ENCODE measurements at regions not wholly inside any gene's neighbourhood (a gene's known extent, or its start where the extent isn't known, plus 50 kb on each side); places are given as distances from the start of the nearest gene placed in this dataset.
"Not testable (repeated sequence)": the region's sequence is repeated elsewhere in the genome, so short reads cannot be mapped to it uniquely, and the experiment has no call there.

DNA sequence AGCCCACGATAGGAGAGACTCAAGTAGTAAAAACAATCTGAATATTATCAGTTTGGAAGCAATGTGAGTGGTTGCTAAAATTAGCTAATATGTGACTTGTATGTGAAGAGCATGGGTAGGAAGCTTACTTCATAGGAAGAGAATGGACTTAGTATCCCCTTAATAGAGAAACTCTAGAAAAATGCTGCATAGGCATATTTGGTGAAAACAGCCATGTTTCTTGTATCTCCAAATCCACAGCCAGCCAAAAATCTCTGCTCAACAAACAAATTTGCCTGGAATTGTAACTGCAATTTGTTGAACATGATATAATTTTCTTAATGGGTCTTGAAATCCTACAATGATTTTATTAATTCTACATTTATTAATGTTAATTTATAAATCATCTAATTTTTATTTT, 1252.9 kb upstream of the TMEM132C start:
- DNase-seq = no peak

GRCh38 chr12:127024791-127025190, 1242.2 kb upstream of the TMEM132C start:
- no peak for DNase-seq

GRCh38 chr12:127025545-127025944, 1241.4 kb upstream of the TMEM132C start:
- DNase-seq = no peak

DNA sequence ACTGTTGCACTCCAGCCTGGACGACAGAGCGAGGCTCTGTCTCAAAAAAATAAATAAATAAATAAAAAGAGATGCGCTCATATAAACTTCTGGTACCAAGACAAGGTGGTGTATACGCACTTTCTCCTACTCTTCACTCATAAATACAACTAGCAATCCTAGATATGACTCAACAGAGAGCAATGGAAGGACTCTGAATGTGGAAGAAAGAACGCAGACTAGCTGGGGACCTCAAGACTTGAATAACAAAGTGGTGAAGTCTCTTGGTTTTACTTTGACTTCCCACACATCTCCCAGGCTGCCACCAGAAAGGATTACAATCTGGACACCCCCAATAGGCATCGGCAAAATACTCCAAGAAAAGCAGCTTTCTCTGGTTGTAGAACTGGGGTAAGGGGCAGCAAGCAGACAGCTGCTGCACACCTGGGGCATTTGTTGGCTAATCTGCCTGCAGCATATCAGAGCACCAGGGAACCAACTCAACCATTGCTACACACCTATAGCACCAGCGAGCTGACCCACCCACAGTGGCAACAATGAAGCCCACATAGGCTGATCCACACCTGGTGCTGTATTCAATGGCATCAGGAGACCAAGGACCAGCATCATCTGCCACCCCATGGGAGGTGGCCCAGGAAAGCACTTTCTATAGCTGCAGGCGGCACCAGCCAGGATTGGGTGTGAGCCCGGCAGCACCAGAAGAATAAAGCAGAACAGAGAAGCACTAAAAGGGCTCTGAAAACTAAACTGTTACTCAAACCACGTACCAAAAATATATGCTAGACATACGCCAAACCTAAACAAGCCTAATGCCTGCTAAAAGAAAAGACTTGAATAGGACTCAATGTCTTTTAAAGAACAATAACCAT, 1231.7 kb upstream of the TMEM132C start:
- no peak for DNase-seq

DNA sequence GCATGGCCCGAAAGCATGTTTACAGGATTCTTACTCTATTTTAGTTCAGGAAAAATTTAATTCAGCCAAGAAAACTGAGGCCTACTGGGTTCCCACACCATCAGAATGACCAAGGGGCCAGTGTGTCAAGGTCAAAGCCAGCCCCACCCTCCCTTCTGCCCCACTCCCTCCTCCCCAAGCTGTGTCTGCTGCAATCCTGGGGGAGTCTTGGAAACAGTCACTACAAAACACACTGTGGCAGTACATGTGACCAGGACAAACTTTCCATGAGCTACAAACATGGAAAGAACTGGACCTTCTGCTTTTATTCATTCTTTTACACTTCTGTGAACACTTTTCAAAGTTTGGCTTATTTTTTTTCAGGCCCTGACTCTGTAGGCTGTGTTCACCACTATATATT, 1228.8 kb upstream of the TMEM132C start:
- DNase-seq = no peak

GRCh38 chr12:127038761-127039160, 1228.2 kb upstream of the TMEM132C start:
- no peak for DNase-seq

DNA sequence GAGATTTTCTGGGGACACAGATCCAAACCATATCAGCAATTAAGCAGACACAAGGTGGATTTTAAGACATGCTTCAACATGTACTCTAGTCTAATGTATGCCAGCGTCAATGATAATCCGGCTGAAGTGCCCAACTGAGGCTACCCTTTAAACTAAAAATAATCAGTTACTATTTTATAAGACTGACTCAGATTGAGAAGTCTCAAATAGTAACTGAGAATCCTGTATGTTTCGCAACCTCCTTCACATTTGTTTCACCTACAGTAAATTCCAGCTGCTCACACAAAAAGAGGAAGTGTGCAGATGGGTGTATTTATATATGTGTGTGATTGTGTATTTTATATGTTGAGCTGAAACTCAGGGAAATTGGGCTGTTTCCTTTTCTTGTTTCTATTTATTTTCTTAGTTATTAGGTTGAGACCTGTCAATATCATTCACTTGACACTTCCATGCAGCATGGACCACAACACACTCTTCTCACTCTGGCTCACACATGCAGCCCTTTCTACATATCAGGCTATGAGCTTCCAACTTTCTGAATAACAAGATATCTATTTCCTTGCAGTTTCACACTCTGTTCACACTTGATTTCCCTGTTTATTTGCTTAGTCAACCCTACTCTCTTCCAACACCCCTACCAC, 1224.9 kb upstream of the TMEM132C start:
- DNase-seq = no peak

DNA sequence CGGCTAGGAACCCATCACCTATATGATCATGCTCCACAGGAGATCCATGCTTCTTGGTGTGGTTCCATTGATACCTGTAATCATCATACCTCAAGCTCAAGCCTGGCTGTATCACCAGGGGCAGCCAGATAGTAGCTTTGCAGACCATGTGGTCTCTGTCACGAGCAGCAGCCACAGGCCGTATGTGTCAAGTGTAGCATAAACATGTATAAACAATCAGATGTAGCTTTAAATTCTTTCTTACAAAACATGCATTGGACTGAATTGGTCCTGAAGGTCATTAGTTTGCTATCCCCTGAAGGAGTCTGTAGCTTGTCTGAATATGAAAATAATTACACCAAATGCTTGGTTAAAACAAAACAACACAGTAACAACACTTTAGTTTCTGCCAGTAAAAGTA, 1223.2 kb upstream of the TMEM132C start:
- no peak for DNase-seq

DNA sequence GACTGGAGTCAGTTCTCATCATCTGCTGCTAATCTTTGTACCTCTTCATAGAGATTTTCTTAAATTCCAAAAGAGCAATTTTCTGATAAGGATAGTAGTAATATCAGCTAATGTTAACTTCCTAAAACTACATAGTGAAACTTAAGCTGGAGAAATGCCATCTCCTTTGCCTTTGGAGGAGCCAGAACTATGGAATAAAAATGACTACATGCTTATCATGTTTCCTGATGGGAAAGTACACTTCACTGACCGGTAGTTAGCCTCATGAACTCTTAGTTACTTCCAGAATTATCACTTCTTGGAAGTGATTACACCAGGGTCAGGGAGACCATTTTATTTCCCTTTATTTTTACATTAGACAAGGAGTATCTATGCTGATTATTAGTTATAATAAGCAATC, 1222.1 kb upstream of the TMEM132C start:
- DNase-seq = no peak

DNA sequence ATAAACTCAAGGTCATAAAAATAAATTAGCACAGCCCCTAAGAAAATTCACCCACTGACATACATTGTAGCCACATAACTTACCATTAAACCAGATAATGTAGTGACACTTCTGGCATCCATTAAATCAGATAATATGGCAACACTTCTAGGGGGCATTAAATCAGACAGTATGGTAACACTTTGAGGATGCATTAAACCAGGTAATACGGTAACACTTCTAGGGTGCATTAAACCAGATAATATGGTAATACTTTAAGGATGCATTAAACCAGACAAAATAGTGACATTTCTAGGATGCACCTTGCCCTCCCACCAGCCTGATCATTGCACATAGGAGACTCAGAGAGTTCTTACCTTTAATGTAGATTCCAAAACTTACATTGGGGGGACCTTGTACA, 1220.5 kb upstream of the TMEM132C start:
- no peak for DNase-seq

- DNase-seq = no peak
These were observed 1218.9 kb upstream of the TMEM132C start for GRCh38 chr12:127048057-127048456.

GRCh38 chr12:127048525-127048924, 1218.4 kb upstream of the TMEM132C start:
- DNase-seq = not testable (repeated sequence)

DNA sequence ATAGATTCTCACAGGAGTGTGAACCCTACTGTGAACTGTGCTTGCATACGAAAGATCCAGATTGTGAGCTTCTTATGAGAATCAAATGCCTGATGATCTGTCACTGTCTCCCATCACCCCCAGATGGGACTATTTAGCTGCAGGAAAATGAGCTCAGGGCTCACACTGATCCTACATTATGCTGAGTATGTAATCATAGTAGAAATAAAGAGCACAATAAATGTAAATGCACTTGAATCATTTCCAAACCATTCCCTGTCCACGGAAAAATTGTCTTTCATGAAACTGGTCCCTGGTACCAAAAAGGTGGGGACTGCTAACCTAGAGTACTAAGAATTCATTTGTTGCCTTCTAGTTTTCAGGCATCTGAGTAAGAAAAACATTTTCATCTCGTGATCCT, 1215.8 kb upstream of the TMEM132C start:
- no peak for DNase-seq

GRCh38 chr12:127052511-127053232, 1214.3 kb upstream of the TMEM132C start:
- DNase-seq = no peak

DNA sequence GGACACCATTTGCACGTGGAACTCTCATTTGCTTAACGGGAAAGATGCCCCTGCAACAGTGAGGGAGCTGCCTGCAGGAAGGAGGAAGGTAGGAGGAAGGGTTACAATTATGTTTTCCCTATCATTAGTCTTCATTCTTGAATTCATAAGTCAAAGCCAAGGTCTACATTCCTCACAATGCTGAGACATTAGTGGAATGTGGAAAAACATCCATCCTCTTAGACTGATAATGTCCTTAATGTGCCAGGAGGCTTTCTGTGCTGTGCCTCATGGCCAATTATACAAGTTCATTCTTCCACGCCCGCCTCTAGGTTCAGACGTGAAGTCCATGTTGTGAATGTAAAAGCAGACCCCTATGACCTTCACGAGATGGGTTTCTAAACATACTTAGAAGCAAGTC, 1212.4 kb upstream of the TMEM132C start:
- DNase-seq = no peak

DNA sequence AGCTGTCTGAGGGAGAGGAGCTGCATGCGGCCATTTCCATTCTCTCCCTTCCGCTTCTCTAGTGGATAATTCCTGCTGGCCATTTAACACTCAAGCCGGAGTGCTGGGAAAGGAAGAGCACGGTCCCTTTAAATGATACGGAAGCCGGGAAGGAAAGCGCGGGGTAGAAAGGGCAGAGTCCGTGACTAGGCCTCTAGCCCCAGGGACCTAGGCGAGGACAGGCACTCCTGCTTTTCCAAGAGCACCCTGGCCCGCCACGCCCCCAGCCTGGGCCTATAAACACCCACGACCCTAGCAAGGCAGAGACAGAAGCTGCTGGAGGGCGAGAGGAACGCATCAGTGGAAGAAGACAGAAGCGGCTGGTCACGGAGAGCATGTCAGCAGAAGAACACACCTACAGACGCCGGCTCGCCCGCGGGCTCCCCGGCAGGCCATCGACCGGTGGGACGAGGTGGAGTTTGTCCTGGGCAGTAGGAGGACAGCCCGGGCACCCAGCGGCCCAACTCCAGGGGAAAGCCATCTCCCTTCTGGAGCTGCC, 1206.6 kb upstream of the TMEM132C start:
- no peak for DNase-seq

DNA sequence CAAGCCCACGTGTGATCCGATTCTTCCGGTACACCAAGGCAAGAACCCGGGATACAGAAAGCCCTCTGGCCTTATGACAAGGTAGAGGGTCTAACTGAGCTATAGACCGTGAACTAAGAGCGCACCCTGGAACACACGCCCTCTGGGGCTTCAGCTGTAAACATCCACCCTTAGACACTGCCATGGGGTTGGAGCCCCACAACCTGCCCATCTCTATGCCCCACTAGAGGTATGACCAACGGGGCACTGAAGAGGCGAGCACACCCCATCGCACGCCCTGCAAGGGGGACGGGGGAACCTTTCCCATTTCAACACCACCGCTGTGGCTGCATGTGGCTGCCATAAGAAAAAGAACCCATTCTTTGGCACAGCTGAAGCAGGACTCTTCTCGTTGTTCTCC, 1206.0 kb upstream of the TMEM132C start:
- no peak for DNase-seq

DNA sequence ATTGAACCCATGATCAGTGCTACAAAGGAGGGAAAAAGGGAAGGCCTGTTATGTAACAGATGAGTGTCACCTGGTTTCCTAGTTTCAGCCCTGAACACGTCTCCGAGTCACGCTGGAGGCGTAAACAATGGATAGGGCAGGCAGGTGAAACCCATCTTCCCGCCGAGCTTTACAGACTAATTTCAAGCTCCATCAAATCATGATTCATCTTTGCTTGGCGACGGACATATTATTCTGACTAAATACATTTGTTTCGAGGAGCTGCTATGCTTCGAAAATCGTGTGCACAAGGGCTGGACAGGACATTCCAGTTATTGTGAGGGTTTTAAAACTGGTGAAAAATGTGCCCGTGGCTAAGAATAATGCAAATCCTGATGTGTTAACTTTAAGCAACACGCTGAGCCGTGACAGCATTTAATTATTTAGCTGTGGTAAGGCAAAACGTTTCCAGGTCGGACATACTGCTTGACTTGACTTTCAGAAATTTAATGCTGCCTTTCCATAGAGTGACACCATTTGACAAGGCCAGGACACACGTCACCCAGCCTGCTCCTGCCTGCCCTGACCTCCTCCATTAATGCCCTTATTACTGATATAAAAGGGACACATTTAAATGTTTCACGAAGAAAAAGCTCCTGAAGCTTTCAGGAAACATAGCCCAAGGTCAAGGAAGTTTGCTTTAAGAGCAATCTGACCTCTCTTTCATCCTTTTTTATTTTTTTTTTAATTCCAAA, 1203.5 kb upstream of the TMEM132C start:
- DNase-seq = no peak

GRCh38 chr12:127064207-127064606, 1202.8 kb upstream of the TMEM132C start:
- DNase-seq = no peak

GRCh38 chr12:127065595-127065994, 1201.4 kb upstream of the TMEM132C start:
- no peak for DNase-seq

DNA sequence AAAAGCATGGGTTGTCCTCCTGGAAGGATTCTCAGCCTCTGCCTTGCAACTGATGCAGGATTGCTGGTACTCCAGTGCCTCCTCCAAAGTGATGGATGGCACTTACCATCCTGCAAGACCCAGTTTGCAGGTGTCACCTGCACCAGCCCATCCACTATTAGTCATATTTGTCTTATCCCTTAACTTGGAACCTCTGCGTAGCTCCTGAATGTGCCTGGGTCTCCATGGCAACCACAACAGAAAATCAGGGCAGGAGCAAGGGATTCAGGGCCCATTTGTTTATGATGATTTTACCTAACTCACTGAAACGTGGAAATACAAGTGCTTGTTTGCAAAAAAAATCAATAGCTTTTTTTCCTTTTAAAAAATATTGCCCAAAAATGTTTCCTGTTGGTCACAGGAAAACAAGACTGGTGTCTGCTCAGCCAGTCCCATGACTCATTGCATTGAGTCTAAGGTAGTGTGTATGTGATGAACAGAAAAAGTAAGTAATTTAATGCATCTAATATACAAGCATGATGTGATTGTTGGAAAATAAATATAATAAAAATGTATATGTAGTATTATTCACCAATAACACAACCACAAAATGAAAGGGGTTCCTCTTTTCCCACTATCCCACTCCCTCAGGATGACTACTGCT, 1196.3 kb upstream of the TMEM132C start:
- no peak for DNase-seq

DNA sequence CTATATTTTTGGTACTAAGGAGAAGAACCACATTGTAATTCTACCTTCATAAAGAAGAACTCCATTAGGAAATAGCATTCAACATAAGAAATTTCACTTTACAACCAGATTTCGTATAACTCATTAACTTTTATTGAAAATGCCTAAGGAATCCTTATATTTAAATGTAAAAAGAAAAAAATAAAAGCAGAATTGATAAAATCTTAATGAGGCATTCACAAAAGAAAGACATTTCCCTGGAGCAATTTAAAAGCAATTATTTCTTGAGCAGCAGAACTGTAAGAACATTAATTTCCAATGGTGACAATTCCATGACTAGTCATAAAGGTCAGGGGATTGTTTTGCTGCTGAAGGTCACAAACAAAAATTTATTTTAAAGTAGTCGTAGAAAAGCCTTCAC, 1192.8 kb upstream of the TMEM132C start:
- no peak for DNase-seq
